Esophagus squamous epithelium (tissue), 4 donors: ENCODE measurements at regions not wholly inside any gene's neighbourhood (a gene's known extent, or its start where the extent isn't known, plus 50 kb on each side); places are given as distances from the start of the nearest gene placed in this dataset.

Source experiments
- CTCF ChIP-seq, 6 experiments: fragments of 450-650 bp in 4 of 6; fragments of 200-600 bp in 2 of 6; sonication (generic) in 2 of 6; IDR thresholded peaks; one replicate each; pipeline ENCODE4 v1.5.1; 2016 to 2019; ENCODE audit warnings: antibody characterized with exemption in 6 of 6, mild to moderate bottlenecking in 4 of 6, moderate library complexity in 4 of 6
- POLR2A ChIP-seq, 4 donors: fragments of 450-650 bp; IDR thresholded peaks; one replicate each; pipeline ENCODE4 v1.6.1; 2017; ENCODE audit warnings: antibody characterized with exemption in 4 of 4, mild to moderate bottlenecking in 4 of 4, moderate library complexity in 3 of 4

GRCh38 chr5:101045689-101046088 lies 142.6 kb upstream of the ST8SIA4 start:
- no peak for TF ChIP-seq POLR2A (IDR thresholded peaks at IDR 0.05)
- peak in 2 of 6 experiments; percentile 16 to 22 for TF ChIP-seq CTCF (IDR thresholded peaks at IDR 0.05)
